COLO829 (cell line): ENCODE measurements at regions not wholly inside any gene's neighbourhood (a gene's known extent, or its start where the extent isn't known, plus 50 kb on each side); places are given as distances from the start of the nearest gene placed in this dataset.
"Not testable (repeated sequence)": the region's sequence is repeated elsewhere in the genome, so short reads cannot be mapped to it uniquely, and the experiment has no call there.

Experiments
- DNase-seq: peaks from one replicate; pipeline ENCODE4 v3.0.0; 2012; ENCODE audit warnings: low spot score

DNA sequence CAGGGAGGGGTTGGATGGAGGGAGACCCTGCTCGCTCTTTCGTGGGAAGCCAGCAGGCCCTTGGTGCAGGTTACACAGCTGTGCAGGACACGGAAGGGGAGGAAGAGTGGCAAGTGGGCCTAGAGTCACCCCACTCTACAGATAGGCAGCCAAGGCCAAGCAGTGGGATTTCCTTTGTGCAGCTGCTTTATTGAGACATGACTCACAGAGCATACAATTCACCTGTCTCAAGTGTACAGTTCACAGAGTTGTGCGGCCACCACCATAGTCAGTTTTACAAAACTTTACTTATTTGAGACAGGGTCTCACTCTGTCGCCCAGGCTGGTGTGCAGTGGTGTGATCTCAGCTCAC, 91.2 kb upstream of the CIBAR2 start:
- DNase-seq: no peak

GRCh38 chr16:85204242-85205010, 92.2 kb upstream of the CIBAR2 start:
- no peak for DNase-seq

GRCh38 chr16:85205257-85205656, 93.0 kb upstream of the CIBAR2 start:
- DNase-seq: not testable (repeated sequence)

DNA sequence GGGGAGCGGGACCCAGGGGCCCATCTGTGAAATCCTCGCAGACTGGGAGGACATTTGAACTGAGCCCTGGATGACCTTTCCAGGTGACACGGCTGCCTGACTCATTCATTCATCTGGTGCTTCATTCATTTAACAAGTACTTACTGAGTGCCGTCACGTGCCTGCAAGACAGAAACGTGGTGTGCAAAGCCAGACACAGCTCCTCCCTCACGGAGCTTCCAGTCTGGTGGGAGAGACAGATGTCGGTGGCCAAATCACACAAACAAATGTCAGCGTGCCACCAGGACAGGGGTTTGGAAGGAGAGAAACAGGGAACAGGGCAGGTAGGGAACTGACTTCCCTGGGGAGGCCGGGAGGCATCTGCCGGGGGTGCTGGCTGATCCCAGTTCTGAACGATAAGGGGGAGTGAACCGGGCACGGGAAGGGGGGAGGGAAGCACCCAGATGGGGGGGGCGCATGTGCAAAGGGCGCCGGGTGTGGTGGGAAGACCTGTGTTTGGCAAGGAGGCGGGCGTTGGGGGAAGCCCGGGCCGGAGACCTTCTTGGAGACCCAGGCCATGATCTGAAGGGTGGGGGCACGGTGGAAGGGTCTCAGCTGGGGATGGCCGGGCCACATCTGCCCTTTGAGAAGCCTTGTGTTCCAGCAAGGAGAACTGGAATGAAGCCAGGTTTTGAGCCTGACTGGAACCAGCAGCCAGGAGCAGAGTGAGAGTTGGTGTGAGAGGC, 93.6 kb upstream of the CIBAR2 start:
- no peak for DNase-seq

- no peak for DNase-seq
Measured at GRCh38 chr16:85206472-85207356, 94.4 kb upstream of the CIBAR2 start.

- DNase-seq: no peak
Measured at GRCh38 chr16:85207357-85207921, 95.2 kb upstream of the CIBAR2 start.

DNA sequence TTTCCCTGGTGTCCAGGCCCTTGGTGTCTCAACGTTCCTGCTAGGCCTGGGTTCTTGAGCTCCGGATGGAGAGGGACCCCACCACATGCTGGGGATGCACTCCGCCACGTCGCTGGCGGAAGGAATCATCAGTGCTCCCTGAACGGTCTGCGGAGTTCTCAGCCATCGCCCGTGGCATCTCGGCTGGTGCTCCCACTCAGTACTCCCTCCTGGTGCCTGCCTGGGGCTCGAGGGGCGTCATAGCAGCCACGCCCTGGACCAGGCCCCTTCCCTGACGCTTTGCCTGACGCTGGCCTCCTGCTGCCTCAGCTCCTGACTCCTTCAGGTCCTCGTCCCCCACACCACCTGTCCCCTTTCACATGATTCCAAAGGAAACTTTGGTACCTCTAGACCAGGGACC, 95.9 kb upstream of the CIBAR2 start:
- DNase-seq: no peak

DNA sequence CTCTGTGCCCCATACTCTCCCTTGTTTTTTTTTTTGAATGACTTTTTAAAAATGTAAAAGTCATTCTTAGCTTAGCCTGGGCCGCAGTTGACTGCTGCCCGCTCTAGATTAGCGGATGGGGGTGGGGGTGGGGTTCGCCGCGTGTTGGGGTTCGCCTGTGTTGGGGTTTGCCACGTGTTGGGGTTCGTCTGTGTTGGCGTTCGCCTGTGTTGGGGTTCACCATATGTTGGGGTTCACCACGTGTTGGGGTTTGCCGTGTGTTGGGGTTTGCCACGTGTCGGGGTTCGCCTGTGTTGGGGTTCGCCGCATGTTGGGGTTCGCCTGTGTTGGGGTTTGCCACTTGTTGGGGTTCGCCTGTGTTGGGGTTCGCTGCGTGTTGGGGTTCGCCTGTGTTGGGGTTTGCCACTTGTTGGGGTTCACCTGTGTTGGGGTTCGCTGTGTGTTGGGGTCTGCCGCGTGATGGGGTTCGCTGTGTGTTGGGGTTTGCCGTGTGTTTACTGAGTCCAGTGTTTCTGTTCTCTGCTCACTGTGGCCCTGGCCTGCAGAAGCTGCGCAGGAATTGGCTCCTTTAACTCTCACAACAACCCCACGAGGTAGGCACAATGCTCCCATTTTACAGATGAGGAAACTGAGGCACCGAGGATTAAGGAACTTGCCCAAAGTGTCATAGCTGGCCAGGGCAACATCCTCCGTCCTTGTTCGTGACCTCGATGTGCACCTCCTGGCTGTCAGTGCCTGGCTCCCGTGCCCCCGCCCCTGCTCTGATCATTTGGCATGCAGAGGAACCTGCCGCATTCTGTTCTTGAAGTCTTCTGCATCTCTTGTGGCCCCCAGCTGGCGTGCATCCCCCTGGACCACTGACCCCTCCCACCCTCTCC, 96.6 kb upstream of the CIBAR2 start:
- no peak for DNase-seq

GRCh38 chr16:85209526-85210121, 97.4 kb upstream of the CIBAR2 start:
- no peak for DNase-seq

GRCh38 chr16:85210423-85211169, 98.3 kb upstream of the CIBAR2 start:
- no peak for DNase-seq

- no peak for DNase-seq
Measured at GRCh38 chr16:85211271-85211801, 99.1 kb upstream of the CIBAR2 start.

DNA sequence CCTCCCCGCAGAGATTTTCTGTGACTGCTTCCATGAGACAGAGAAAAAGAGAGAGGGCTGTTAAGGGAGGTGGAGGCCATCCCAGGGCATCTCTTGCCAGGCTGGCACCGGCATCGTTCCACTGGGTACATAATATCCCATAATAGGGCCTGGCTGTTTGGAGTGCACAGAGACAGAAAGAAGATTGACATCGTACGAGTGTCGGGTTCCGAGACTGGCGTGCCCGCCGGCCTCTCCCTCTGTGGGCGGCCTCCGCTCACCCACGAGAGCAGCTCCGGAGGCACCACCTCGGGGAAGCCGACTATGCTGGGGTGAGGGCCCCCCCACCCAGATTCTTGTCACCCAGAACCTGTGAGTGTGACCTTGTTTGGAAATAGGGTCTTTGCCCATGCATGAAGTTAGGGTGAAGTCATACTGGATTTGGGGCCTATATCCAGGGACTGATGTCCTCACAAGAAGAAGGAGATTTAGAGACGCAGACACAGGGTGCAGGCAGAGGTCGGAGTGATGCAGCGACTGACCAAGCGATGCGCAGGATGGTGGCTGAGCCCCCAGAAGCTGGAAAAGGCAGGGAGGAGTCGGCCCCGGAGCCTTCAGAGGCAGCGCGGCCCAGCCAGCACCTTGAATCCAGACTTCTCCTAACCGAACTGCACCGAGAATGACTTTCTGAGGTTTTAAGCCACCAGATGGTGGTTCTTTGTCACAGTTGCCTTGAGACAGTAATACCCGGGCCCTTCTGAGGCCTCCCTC, 101.8 kb upstream of the CIBAR2 start:
- DNase-seq: no peak

DNA sequence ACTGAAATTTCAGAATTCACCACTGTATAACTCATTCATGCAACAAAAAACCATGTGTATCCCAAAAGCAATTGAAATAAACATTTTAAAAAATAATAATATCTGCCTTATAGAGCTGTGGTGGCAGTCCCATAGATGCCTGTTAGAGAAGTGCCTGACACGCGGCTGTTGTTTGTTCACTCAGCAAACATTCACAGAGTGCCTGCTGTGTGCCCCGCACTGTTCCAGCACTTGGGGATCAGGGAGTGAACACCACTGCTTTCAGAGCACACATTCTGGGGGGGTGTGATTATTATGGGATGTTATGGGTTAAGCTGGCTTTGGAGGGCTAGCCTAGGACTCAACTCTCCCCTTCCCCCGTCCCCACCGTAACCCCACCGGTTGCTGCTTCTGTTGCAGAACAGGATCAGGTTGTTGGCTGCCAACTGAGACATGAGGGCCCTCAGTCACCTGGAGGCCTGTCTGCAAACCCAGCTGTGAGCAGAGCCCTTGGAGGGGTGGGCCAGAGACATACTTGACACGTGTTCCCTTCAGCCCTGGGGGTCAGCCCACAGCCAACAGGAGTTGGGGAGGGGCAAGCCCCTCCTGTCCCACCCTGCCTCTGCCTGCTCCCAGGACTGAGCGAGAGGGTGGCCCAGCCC, 103.3 kb upstream of the CIBAR2 start:
- no peak for DNase-seq

DNA sequence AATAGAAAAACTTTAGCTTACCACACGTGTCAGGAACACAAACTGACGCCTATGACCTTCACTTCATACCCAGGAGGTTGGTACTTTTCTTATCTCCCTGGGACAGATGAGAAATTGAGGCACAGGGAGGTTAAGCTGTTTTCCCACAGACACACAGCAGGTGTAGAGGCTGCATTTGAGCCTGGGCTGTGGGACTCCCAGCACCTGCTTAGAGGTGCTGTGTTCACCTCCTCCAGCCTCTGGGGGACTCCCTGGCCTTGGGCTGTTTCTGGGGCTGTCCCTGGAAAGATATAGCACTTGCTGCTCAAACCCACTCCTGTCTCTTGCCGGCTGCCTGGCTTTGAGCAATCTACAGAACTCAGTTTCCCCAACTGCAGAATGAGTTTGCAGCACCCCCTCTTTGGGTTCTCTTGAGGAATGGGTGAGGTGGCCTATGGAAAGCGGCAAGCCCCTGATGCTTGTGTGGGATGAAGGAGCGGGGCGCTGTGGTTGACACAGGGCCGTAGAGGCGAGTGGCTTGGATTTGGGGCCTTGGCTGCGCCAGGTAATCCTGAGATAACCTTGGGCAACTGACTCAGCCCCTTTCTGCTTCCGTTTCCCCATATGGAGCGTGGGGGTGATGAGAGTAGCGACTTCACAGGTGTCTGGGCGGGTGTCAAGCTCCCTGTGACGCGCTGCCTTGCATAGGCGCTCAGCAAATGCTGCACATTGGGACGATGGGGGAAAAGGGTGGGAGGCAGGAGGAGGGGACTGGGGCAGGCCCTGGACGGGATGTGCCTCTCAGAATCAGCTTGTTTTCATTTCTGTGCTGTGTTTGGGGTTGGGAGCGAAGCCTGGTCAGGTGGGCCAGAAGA, 104.5 kb upstream of the CIBAR2 start:
- no peak for DNase-seq

DNA sequence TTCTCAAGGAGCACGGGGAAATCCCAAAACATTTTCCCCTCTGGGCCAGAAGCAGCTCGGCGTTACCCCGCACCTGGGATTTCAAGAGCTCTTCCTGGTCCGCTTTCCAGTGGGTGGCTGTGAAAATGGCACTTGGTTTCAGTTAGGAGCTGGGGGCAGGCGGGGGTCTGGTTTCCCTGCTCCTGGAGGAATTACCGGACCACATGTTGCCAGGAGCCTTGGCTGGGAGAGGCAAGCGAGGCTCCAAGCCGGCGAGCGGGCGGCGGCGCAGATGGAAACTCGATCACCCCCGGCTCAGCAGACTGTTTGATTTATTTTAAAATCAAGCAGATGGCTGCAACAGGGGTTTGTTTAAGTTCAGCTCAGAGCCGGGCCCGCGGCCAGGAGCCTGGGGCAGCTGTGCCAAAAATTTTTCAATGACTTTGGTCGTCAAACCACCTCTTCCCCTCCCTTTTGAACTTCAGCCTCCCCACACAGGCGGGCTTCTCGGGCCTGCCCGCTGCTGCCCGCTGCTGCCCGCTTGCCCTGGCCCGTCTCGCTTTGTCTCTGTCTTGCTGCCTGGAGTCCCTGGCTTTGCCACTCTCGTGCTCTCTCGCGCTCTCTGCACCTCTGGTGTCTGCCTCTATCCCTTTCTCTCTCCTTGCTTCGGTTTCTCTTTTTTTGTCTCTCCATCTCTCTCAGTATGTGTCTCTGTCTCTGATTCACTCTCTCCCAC, 108.0 kb upstream of the CIBAR2 start:
- no peak for DNase-seq

GRCh38 chr16:85220964-85221731, 108.9 kb upstream of the CIBAR2 start:
- DNase-seq: no peak
